Ishikawa (cell line): ENCODE measurements at regions not wholly inside any gene's neighbourhood (a gene's known extent, or its start where the extent isn't known, plus 50 kb on each side); places are given as distances from the start of the nearest gene placed in this dataset.

Experiments
- CEBPB ChIP-seq: IDR thresholded peaks from 2 replicates; pipeline ENCODE4 v1.6.1; 2012
- CREB1 ChIP-seq: IDR thresholded peaks from 2 replicates; pipeline ENCODE4 v1.6.1; 2012; ENCODE audit warnings: low read depth
- EGR1 ChIP-seq: IDR thresholded peaks from 2 replicates; pipeline ENCODE4 v1.6.1; 2012
- EP300 ChIP-seq: IDR thresholded peaks from 2 replicates; pipeline ENCODE4 v1.6.1; 2012; ENCODE audit warnings: borderline replicate concordance
- FOXM1 ChIP-seq: IDR thresholded peaks from 2 replicates; pipeline ENCODE4 v1.6.1; 2012; ENCODE audit warnings: low read depth, borderline replicate concordance
- NFIC ChIP-seq: IDR thresholded peaks from 2 replicates; pipeline ENCODE4 v1.6.1; 2012
- RAD21 ChIP-seq: IDR thresholded peaks from 2 replicates; pipeline ENCODE4 v1.6.1; 2012; ENCODE audit warnings: low read depth
- REST ChIP-seq: IDR thresholded peaks from 2 replicates; pipeline ENCODE4 v1.6.1; 2012; ENCODE audit warnings: low read depth, mild to moderate bottlenecking
- TAF1 ChIP-seq: IDR thresholded peaks from 2 replicates; pipeline ENCODE4 v1.6.1; 2012; ENCODE audit warnings: low read depth, mild to moderate bottlenecking
- TCF12 ChIP-seq: IDR thresholded peaks from 2 replicates; pipeline ENCODE4 v1.6.1; 2012; ENCODE audit warnings: low read depth
- TEAD4 ChIP-seq: IDR thresholded peaks from 2 replicates; pipeline ENCODE4 v1.6.1; 2012
- USF1 ChIP-seq: IDR thresholded peaks from 2 replicates; pipeline ENCODE4 v1.6.1; 2012
- YY1 ChIP-seq: IDR thresholded peaks from 2 replicates; pipeline ENCODE4 v1.6.1; 2012; ENCODE audit warnings: low read depth
- ZBTB7A ChIP-seq: IDR thresholded peaks from 2 replicates; pipeline ENCODE4 v1.6.1; 2012; ENCODE audit warnings: low read depth
- TF ChIP-seq, protein P1 (sequence below): IDR thresholded peaks from 2 replicates; pipeline ENCODE4 v1.6.1; 2012

- TF ChIP-seq USF1: no peak
- no peak for TF ChIP-seq REST
- TF ChIP-seq TAF1: no peak
- TF ChIP-seq TEAD4: no peak
- TF ChIP-seq FOXM1: no peak
- TF ChIP-seq CREB1: no peak
- no peak for TF ChIP-seq RAD21
- TF ChIP-seq TCF12: no peak
- no peak for TF ChIP-seq EP300
- TF ChIP-seq, protein P1, sequence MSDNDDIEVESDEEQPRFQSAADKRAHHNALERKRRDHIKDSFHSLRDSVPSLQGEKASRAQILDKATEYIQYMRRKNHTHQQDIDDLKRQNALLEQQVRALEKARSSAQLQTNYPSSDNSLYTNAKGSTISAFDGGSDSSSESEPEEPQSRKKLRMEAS: no peak
- no peak for TF ChIP-seq EGR1
- TF ChIP-seq ZBTB7A: no peak
- no peak for TF ChIP-seq YY1
- TF ChIP-seq CEBPB: no peak
- TF ChIP-seq NFIC: no peak
Observed at GRCh38 chr2:240303896-240304745, 131.3 kb upstream of the GPC1 start.

GRCh38 chr2:240304746-240305161, 130.7 kb upstream of the GPC1 start:
- TF ChIP-seq YY1: no peak
- TF ChIP-seq CREB1: no peak
- TF ChIP-seq TCF12: no peak
- no peak for TF ChIP-seq RAD21
- TF ChIP-seq EP300: no peak
- no peak for TF ChIP-seq EGR1
- no peak for TF ChIP-seq USF1
- no peak for TF ChIP-seq FOXM1
- no peak for TF ChIP-seq REST
- TF ChIP-seq, protein P1: no peak
- no peak for TF ChIP-seq ZBTB7A
- no peak for TF ChIP-seq NFIC
- no peak for TF ChIP-seq TAF1

- TF ChIP-seq REST (no peak), FOXM1 (no peak), TAF1 (no peak), USF1 (no peak), ZBTB7A (no peak), YY1 (no peak)
Observed at GRCh38 chr2:240305369-240305962, 130.0 kb upstream of the GPC1 start.
